ENCODE measurements at regions not wholly inside any gene's neighbourhood (a gene's known extent, or its start where the extent isn't known, plus 50 kb on each side); places are given as distances from the start of the nearest gene placed in this dataset.
"Not testable (repeated sequence)": the region's sequence is repeated elsewhere in the genome, so short reads cannot be mapped to it uniquely, and the experiment has no call there.

DNA sequence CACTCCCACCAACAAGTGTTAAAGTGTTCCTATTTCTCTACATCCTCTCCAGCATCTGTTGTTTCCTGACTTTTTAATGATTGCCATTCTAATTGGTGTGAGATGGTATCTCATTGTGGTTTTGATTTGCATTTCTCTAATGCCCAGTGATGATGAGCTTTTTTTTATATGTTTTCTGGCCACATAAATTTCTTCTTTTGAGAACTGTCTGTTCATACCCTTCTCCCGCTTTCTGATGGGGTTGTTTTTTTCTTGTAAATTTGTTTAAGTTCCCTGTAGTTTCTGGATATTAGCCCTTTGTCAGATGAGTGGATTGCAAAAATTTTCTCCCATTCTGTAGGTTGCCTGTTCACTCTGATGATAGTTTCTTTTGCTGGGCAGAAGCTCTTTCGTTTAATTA is 134.3 kb upstream of the RUNX1 start:
- FAIRE-seq; H3K4me3 ChIP-seq; H3K27ac ChIP-seq; H3K4me1 ChIP-seq; H3K9me3 ChIP-seq; DNase-seq (ENCODE audit: low read depth in 1 of 2, low spot score in 1 of 2); H3K4me2 ChIP-seq; POLR2A ChIA-PET; ATAC-seq; CTCF ChIA-PET: not testable (repeated sequence)
- 53% methylated on average over 2 of the region's 2 CpGs for WGBS (ENCODE audit: missing lambda C conversion rate)

DNA sequence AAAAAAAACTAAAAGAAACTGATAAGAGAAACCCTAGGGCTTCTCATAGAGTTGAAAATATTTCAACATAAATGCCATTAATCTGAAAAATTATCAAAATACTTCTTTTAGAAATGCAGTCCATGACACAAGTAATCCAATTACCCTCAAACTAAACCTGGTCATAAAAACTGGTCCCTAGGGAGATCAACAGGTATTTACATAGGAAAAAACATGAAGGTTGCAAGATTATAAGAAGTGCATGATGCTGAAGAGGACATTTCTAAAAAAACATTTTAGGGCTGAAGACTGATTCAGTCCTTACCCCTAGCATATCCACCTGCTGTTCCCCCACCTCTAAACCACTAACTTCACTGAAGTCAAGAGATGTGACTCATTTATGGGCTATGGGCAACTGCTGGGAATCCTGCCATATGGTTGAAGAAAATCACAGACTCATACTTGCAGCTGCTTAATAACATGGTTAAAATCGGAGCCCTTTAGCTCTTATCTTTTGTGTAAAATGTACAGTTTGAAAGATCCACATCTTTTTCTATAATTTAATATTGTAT is 131.0 kb upstream of the RUNX1 start:
- CTCF ChIA-PET = no interaction called here
- Histone ChIP-seq H3K4me2 (no peak overlapping the region), H3K4me1 (no peaks in the 10 kb centered on the region), H3K9me3 (no peaks in the 10 kb centered on the region), H3K27ac (no peak overlapping the region), H3K4me3 (no peak overlapping the region)
- TF ChIP-seq SREBF2 (IDR thresholded peaks at IDR 0.05) (no peak), RNF2 (IDR thresholded peaks at IDR 0.05; ENCODE audit: borderline replicate concordance, low read depth) (no peak), GATA3 (IDR thresholded peaks at IDR 0.05; ENCODE audit: borderline replicate concordance) (no peak), MAZ (IDR thresholded peaks at IDR 0.05; ENCODE audit: borderline replicate concordance, low read depth, low read length) (no peak), TFCP2L1 (CRISPR knock-in tag; IDR thresholded peaks at IDR 0.05) (no peak), MYC (IDR thresholded peaks at IDR 0.05; ENCODE audit: borderline replicate concordance, low read length) (no peak)
- ATAC-seq = no peak
- DNase-seq (ENCODE audit: low read depth in 1 of 2, low spot score in 1 of 2) = no peak
- WGBS (ENCODE audit: missing lambda C conversion rate) = 3% methylated on average over 1 of the region's 1 CpG
- no peak for FAIRE-seq
- POLR2A ChIA-PET = no interaction called here

DNA sequence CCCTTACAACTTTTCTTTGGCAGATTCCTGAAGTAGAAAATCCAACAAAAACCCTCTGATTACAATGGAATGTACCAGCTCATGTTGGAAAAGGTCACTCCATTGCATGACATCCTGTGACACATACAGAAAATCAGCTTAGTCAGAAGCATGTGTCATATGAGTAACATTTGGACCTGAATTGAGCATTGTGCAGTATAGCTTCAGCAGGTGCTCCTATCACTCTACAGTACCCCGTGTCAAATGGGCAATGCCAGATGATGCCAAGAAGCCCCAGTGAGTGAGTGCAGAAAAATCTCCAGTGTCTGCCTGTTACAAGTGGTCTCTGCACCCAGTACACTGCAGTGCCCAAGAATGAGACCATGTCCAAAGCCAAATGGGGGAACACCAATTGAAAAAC is 129.7 kb upstream of the RUNX1 start:
- TF ChIP-seq HOXA7 (CRISPR knock-in tag; IDR thresholded peaks at IDR 0.05) (no peak), SREBF2 (IDR thresholded peaks at IDR 0.05) (no peak), RAD21 (conservative IDR thresholded peaks at IDR 0.05 in 1 of 2, IDR thresholded peaks at IDR 0.05 in 1 of 2) (no peak), POLR2A (IDR thresholded peaks at IDR 0.05; ENCODE audit: low read length) (no peak), RCOR1 (IDR thresholded peaks at IDR 0.05; ENCODE audit: low read depth, low read length) (no peak), EHF (CRISPR knock-in tag; IDR thresholded peaks at IDR 0.05) (no peak), BHLHE40 (IDR thresholded peaks at IDR 0.05; ENCODE audit: low read depth, low read length) (no peak), TFCP2L1 (CRISPR knock-in tag; IDR thresholded peaks at IDR 0.05) (no peak), ZSCAN20 (CRISPR knock-in tag; IDR thresholded peaks at IDR 0.05) (no peak), ESRRA (IDR thresholded peaks at IDR 0.05; ENCODE audit: borderline replicate concordance, low read length) (no peak), TP53 (CRISPR knock-in tag; IDR thresholded peaks at IDR 0.05) (no peak), ZNF302 (CRISPR knock-in tag; IDR thresholded peaks at IDR 0.05) (no peak), PHF8 (IDR thresholded peaks at IDR 0.05; ENCODE audit: borderline replicate concordance, low read depth) (no peak), FOSB (CRISPR knock-in tag; IDR thresholded peaks at IDR 0.05) (no peak), MAZ (IDR thresholded peaks at IDR 0.05; ENCODE audit: borderline replicate concordance, low read depth, low read length) (no peak), HEYL (CRISPR knock-in tag; IDR thresholded peaks at IDR 0.05) (no peak)
- TF ChIP-seq, protein P1, sequence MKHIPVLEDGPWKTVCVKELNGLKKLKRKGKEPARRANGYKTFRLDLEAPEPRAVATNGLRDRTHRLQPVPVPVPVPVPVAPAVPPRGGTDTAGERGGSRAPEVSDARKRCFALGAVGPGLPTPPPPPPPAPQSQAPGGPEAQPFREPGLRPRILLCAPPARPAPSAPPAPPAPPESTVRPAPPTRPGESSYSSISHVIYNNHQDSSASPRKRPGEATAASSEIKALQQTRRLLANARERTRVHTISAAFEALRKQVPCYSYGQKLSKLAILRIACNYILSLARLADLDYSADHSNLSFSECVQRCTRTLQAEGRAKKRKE (CRISPR knock-in tag; IDR thresholded peaks at IDR 0.05; ENCODE audit: low read depth) = no peak
- TF ChIP-seq, protein P2, sequence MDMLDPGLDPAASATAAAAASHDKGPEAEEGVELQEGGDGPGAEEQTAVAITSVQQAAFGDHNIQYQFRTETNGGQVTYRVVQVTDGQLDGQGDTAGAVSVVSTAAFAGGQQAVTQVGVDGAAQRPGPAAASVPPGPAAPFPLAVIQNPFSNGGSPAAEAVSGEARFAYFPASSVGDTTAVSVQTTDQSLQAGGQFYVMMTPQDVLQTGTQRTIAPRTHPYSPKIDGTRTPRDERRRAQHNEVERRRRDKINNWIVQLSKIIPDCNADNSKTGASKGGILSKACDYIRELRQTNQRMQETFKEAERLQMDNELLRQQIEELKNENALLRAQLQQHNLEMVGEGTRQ (IDR thresholded peaks at IDR 0.05) = no peak
- WGBS (ENCODE audit: missing lambda C conversion rate) = no CpG with 5 or more reads among the region's 1 CpG

More for the DNA sequence above, 129.7 kb upstream of the RUNX1 start:
- ChIA-PET CTCF (interaction anchor here (1.2 to 1.4 kb wide), 2 partner anchors 77 to 289 kb away, joined by 3 to 4 read pairs; no protein-coding TSS in a partner anchor), POLR2A (no interaction called here)
- no peak overlapping the region for H3K4me3 ChIP-seq
- H3K4me1 ChIP-seq = no peaks in the 10 kb centered on the region
- no peak overlapping the region for H3K4me2 ChIP-seq
- no peak overlapping the region for H3K27ac ChIP-seq
- FAIRE-seq (no peak), ATAC-seq (no peak), DNase-seq (ENCODE audit: low read depth in 1 of 2, low spot score in 1 of 2) (no peak)
- no peaks in the 10 kb centered on the region for H3K9me3 ChIP-seq

Measured in A549 (cell line).